GM12865 (cell line): ENCODE measurements at regions not wholly inside any gene's neighbourhood (a gene's known extent, or its start where the extent isn't known, plus 50 kb on each side); places are given as distances from the start of the nearest gene placed in this dataset.

Source experiments
- DNase-seq: peaks from one replicate; pipeline ENCODE4 v3.0.0; 2010; ENCODE audit warnings: low read depth
- H3K4me3 ChIP-seq: 2 replicates; pipeline ENCODE4 v1.5.1; 2011; ENCODE audit warnings: mild to moderate bottlenecking, low read depth, low read length, control low read depth
- CTCF ChIP-seq: IDR thresholded peaks from 2 replicates; pipeline ENCODE4 v1.5.1; 2011; ENCODE audit warnings: low read length, control low read depth, low read depth, inconsistent platforms; ENCODE audit not compliant: insufficient read depth; ENCODE audit errors: missing control alignments

GRCh38 chr7:15757041-15758000 lies 70.8 kb upstream of the MEOX2 start:
- H3K4me3 ChIP-seq: no peak overlapping the region
- no peak for TF ChIP-seq CTCF

GRCh38 chr7:15755061-15755460 lies 68.6 kb upstream of the MEOX2 start:
- no peak for DNase-seq
- no peak for TF ChIP-seq CTCF

More at GRCh38 chr7:15757041-15758000, 70.8 kb upstream of the MEOX2 start:
- no peak for DNase-seq

DNA sequence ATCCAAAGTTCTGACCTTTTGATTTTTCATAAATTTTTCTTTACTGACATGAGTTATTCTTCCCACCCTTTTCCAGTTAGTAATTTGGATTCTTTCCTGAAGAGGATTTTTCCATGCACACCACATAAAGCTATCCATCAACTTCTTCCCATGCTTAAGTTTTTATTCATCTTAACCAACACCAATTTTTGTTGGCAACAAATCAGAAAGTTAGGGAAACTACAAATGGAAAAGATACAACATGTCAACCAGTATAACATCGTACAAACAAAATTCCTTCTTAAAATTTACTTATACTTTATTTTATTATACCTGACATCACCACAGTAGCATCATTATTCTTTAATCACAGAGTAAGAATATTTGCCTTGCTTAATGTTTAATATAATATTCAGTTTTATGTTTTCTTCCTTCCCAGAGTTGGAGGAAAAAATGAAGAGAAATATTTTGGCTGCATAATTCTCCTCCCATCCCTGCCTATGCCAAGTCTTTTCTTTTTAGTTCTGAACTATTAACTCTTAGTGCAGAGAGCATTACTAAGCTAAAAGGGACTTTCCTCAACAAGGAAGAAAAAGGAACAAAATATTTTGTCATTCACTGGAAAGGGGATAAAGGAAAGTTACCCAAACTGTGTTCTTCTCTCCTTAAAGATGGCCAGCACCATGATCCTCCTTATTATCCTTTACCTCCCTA lies 67.5 kb upstream of the MEOX2 start:
- DNase-seq: no peak
- no peak for TF ChIP-seq CTCF
- H3K4me3 ChIP-seq: no peak overlapping the region

More at GRCh38 chr7:15755061-15755460, 68.6 kb upstream of the MEOX2 start:
- H3K4me3 ChIP-seq: no peak overlapping the region

DNA sequence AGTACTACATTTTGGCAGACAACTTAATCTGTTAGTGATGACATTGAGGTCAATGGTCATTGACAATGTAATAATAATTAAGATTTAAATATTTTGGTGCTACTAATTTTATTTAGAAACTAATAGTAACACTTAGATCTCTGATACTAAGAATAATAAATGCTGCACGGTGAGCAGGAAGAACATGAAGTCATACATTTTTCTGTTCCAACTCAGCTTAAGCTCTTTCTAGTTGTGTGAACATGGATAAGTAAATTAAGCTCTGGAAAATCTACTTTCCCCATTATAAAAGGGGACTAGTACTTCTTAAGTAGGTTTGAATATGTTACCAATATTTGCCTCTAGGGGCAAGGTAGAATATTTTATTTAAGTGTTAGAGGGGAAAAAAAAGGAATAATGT lies 65.9 kb upstream of the MEOX2 start:
- no peak for DNase-seq
- no peak for TF ChIP-seq CTCF
- H3K4me3 ChIP-seq: no peak overlapping the region

GRCh38 chr7:15751191-15751701 lies 64.8 kb upstream of the MEOX2 start:
- H3K4me3 ChIP-seq: no peak overlapping the region
- DNase-seq: no peak
- TF ChIP-seq CTCF: no peak

- no peak for DNase-seq
- no peak overlapping the region for H3K4me3 ChIP-seq
- TF ChIP-seq CTCF: no peak
These were observed 64.2 kb upstream of the MEOX2 start for GRCh38 chr7:15750727-15751126.
